Liver (tissue), 8 donors: ENCODE measurements at regions not wholly inside any gene's neighbourhood (a gene's known extent, or its start where the extent isn't known, plus 50 kb on each side); places are given as distances from the start of the nearest gene placed in this dataset.

Experiments
- DNase-seq: peaks from one replicate; pipeline ENCODE4 v3.0.0-alpha.2; 2017; ENCODE audit warnings: low spot score
- H3K27ac ChIP-seq, 2 donors: one replicate each; pipeline ENCODE4 v1.7.0; 2013; ENCODE audit warnings: inconsistent platforms in 2 of 2, low read length in 2 of 2, control low read depth in 1 of 2, low read depth in 1 of 2, mild to moderate bottlenecking in 1 of 2
- H3K27me3 ChIP-seq, 4 donors: one replicate each; pipeline versions ENCODE4 v1.6.1 to v1.7.0; 2013; ENCODE audit warnings: low read length in 3 of 4, inconsistent platforms in 1 of 4, mild to moderate bottlenecking in 1 of 4, moderate library complexity in 1 of 4; ENCODE audit not compliant: control insufficient read depth in 4 of 4, insufficient read depth in 4 of 4
- H3K36me3 ChIP-seq, 4 donors: one replicate each; pipeline versions ENCODE4 v1.6.1 to v1.7.0; 2013; ENCODE audit warnings: low read length in 3 of 4, mild to moderate bottlenecking in 3 of 4, low read depth in 1 of 4, moderate library complexity in 1 of 4; ENCODE audit not compliant: control insufficient read depth in 4 of 4, insufficient read depth in 3 of 4
- H3K4me1 ChIP-seq, 4 donors: one replicate each; pipeline versions ENCODE4 v1.6.1 to v1.7.0; 2013; ENCODE audit warnings: low read length in 3 of 4, mild to moderate bottlenecking in 3 of 4, moderate library complexity in 1 of 4; ENCODE audit not compliant: control insufficient read depth in 4 of 4, insufficient read depth in 4 of 4
- H3K4me3 ChIP-seq, 3 donors: one replicate each; pipeline versions ENCODE4 v1.6.1 to v1.7.0; 2013; ENCODE audit warnings: low read length in 3 of 3, control low read depth in 1 of 3, low read depth in 1 of 3, mild to moderate bottlenecking in 1 of 3
- H3K9ac ChIP-seq, 2 donors: one replicate each; pipeline ENCODE4 v1.7.0; 2013; ENCODE audit warnings: low read length in 2 of 2, mild to moderate bottlenecking in 2 of 2, moderate library complexity in 2 of 2, control low read depth in 1 of 2, low read depth in 1 of 2
- H3K9me3 ChIP-seq, 4 donors: one replicate each; pipeline versions ENCODE4 v1.6.1 to v1.7.0; 2013; ENCODE audit warnings: low read length in 3 of 4; ENCODE audit not compliant: control insufficient read depth in 4 of 4
- CTCF ChIP-seq: fragments of 150-350 bp; IDR thresholded peaks from 2 replicates; pipeline ENCODE4 v1.5.1; 2017; ENCODE audit warnings: improper control_type of control experiment, low read depth, low read length; ENCODE audit not compliant: missing input control
- EGR1 ChIP-seq, 2 donors: IDR thresholded peaks; 2 replicates each; pipeline ENCODE4 v1.6.1; 2016 to 2018; ENCODE audit warnings: antibody characterized with exemption in 2 of 2, low read depth in 2 of 2
- FOXA1 ChIP-seq: IDR thresholded peaks from 2 replicates; pipeline ENCODE4 v1.6.1; 2016; ENCODE audit warnings: antibody characterized with exemption
- FOXA2 ChIP-seq: IDR thresholded peaks from 2 replicates; pipeline ENCODE4 v1.6.1; 2016; ENCODE audit warnings: antibody characterized with exemption
- GABPA ChIP-seq, 2 donors: IDR thresholded peaks in 1 of 2; conservative IDR thresholded peaks in 1 of 2; 2 replicates each; pipeline ENCODE4 v1.6.1; 2016; ENCODE audit warnings: antibody characterized with exemption in 2 of 2, mild to moderate bottlenecking in 1 of 2, moderate library complexity in 1 of 2
- HNF4A ChIP-seq, 2 donors: conservative IDR thresholded peaks; 2 replicates each; pipeline ENCODE4 v1.6.1; 2016; ENCODE audit warnings: antibody characterized with exemption in 2 of 2, mild to moderate bottlenecking in 2 of 2
- HNF4G ChIP-seq: IDR thresholded peaks from 2 replicates; pipeline ENCODE4 v1.6.1; 2016; ENCODE audit warnings: antibody characterized with exemption
- JUND ChIP-seq, 2 donors: IDR thresholded peaks; 2 replicates each; pipeline ENCODE4 v1.6.1; 2016; ENCODE audit warnings: antibody characterized with exemption in 2 of 2
- NR2F2 ChIP-seq: IDR thresholded peaks from 2 replicates; pipeline ENCODE4 v1.6.1; 2016; ENCODE audit warnings: antibody characterized with exemption
- RAD21 ChIP-seq, 2 donors: IDR thresholded peaks; 2 replicates each; pipeline ENCODE4 v1.6.1; 2016; ENCODE audit warnings: antibody characterized with exemption in 2 of 2, mild to moderate bottlenecking in 2 of 2
- REST ChIP-seq: IDR thresholded peaks from 2 replicates; pipeline ENCODE4 v1.6.1; 2016; ENCODE audit warnings: antibody characterized with exemption, mild to moderate bottlenecking
- RXRA ChIP-seq, 2 donors: IDR thresholded peaks; 2 replicates each; pipeline ENCODE4 v1.6.1; 2017 to 2018; ENCODE audit warnings: antibody characterized with exemption in 2 of 2, mild to moderate bottlenecking in 1 of 2
- TAF1 ChIP-seq: conservative IDR thresholded peaks from 2 replicates; pipeline ENCODE4 v1.6.1; 2016; ENCODE audit warnings: antibody characterized with exemption, mild to moderate bottlenecking
- YY1 ChIP-seq: IDR thresholded peaks from 2 replicates; pipeline ENCODE4 v1.6.1; 2016; ENCODE audit warnings: antibody characterized with exemption, mild to moderate bottlenecking
- ZBTB33 ChIP-seq: IDR thresholded peaks from 2 replicates; pipeline ENCODE4 v1.6.1; 2016; ENCODE audit warnings: antibody characterized with exemption
- WGBS: extraction: QIAGEN DNeasy Blood & Tissue Kit; methylation state at CpG from one replicate; pipeline ENCODE4 v1.1.7; 2013; 5-methylcytosine and 5-hydroxymethylcytosine counted together
- donor health status: healthy.
- donor health status: healthy.
- donor health status: healthy.
- donor health status: healthy.
- donor health status: healthy.

GRCh38 chr4:18973296-18973695, 951.7 kb upstream of the LCORL start:
- 58% methylated on average over 1 of the region's 1 CpG for WGBS
- H3K27me3 ChIP-seq, result peaks cover 0 to 2% (median 0%) of the 10 kb centered on the region in 4 donors
- no peaks in the 10 kb centered on the region for H3K9me3 ChIP-seq
- no peak overlapping the region for H3K4me3 ChIP-seq
- H3K4me1 ChIP-seq, result no peaks in the 10 kb centered on the region
- TF ChIP-seq REST (no peak), CTCF (no peak), ZBTB33 (no peak), FOXA1 (no peak), HNF4G (no peak), JUND (IDR thresholded peaks at IDR 0.05) (no peak), TAF1 (no peak), HNF4A (conservative IDR thresholded peaks at IDR 0.05) (no peak), GABPA (IDR thresholded peaks at IDR 0.05 in 1 of 2, conservative IDR thresholded peaks at IDR 0.05 in 1 of 2) (no peak), EGR1 (IDR thresholded peaks at IDR 0.05; ENCODE audit: low read depth in 2 of 2) (no peak), NR2F2 (no peak)
- no peak overlapping the region for H3K9ac ChIP-seq
- no peak for DNase-seq
- no peaks in the 10 kb centered on the region for H3K36me3 ChIP-seq
- H3K27ac ChIP-seq, result no peak overlapping the region

- no peak for TF ChIP-seq JUND (IDR thresholded peaks at IDR 0.05)
- TF ChIP-seq NR2F2, result no peak
- no peak for TF ChIP-seq EGR1 (IDR thresholded peaks at IDR 0.05; ENCODE audit: low read depth in 2 of 2)
- TF ChIP-seq RAD21 (IDR thresholded peaks at IDR 0.05), result no peak
- no peak for TF ChIP-seq TAF1
- no peak for TF ChIP-seq RXRA (IDR thresholded peaks at IDR 0.05)
- TF ChIP-seq HNF4G, result no peak
- TF ChIP-seq FOXA2, result no peak
- TF ChIP-seq ZBTB33, result no peak
- no peak for TF ChIP-seq YY1
- TF ChIP-seq REST, result no peak
- TF ChIP-seq FOXA1, result no peak
- TF ChIP-seq HNF4A (conservative IDR thresholded peaks at IDR 0.05), result no peak
- no peak overlapping the region for H3K9ac ChIP-seq
Measured at GRCh38 chr4:18961879-18962278, 940.3 kb upstream of the LCORL start.

More at GRCh38 chr4:18961879-18962278, 940.3 kb upstream of the LCORL start:
- Histone ChIP-seq H3K9me3 (no peaks in the 10 kb centered on the region), H3K4me1 (no peaks in the 10 kb centered on the region), H3K27ac (no peak overlapping the region), H3K4me3 (no peak overlapping the region), H3K36me3 (no peaks in the 10 kb centered on the region), H3K27me3 (no peaks in the 10 kb centered on the region)
- no peak for DNase-seq
